Right ventricle myocardium superior (tissue), 1 donor: ENCODE measurements at regions not wholly inside any gene's neighbourhood (a gene's known extent, or its start where the extent isn't known, plus 50 kb on each side); places are given as distances from the start of the nearest gene placed in this dataset.
A peak's percentile ranks its signal among the peaks of the same experiment; 100 is the strongest.
"Not testable (repeated sequence)": the region's sequence is repeated elsewhere in the genome, so short reads cannot be mapped to it uniquely, and the experiment has no call there.

Experiments
- ATAC-seq: fragments of 200-7000 bp; cut with Tn5 transposase; one replicate; pipeline ENCODE4 v1.9.1; 2020; ENCODE audit warnings: mild to moderate bottlenecking; ENCODE audit not compliant: poor library complexity
- DNase-seq: peaks from one replicate; pipeline ENCODE4 v3.0.0-alpha.2; 2020
- intact Hi-C: fragments of 100-400 bp; cut with DNase I; formaldehyde crosslinking; loops from one replicate; pipeline ENCODE4 v1.11.2; 2022
- donor health status: DM: no; HTN: yes; CAD: no; lungs with severe emphysema.

DNA sequence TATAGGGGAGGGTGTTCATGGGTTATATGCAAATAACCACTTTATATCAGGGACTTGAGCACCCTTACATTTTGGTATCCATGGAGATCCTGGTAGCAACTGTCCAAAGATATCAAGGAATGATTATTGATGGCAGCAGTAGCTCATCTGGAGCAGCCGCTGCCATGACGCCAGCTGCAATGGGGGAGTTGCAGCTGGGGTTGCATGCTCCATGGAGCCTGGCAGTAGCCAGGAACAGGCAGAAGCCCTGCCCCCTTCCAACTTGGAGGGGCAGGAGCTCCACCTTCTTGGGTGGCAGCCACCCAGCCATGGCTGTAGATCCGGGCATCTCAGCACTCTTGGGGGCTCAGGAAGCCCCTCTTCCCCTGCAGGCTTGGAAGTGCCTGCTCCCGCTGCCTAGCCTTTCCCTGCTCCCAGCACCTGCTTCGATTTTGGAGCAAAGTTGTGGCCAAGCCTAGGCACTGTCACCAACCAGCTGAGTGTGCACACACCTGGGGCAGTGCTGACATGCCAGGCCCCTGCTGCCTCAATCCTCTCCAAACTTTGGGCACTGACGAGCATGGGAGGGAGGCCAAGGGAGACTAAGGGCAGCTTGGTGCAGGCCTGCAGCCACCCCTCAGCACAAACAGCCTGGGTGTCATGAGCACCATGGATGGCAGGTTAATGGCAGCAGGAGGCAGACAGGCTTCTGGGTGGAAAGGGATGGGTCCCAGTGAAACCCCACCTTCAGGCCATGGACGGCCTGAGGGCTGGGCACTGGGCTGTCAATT lies 235.6 kb upstream of the CSNK1A1L start:
- ATAC-seq: no peak
- DNase-seq: no peak

DNA sequence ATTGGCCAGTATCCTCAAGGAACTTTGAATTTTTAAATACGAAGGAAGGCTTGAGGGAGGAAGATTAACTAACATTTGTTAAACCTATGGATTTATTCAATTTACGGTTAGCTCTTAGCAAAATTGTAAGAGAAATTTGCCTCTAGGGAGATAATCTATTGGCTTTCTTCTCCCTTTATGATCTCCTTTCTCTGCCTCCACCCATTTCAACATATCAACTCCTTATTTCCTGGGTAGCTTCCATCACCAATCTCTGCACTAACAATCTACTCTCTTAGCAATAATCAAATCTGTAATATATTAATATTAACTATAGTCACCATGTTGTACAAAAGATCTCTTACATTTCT lies 233.9 kb upstream of the CSNK1A1L start:
- intact Hi-C loops: no loop called here
- ATAC-seq (no peak), DNase-seq (no peak)

More for the DNA sequence above, 235.6 kb upstream of the CSNK1A1L start:
- intact Hi-C loops: no loop called here

- ATAC-seq (no peak), DNase-seq (no peak)
- intact Hi-C loops: no loop called here
These were observed 233.4 kb upstream of the CSNK1A1L start for GRCh38 chr13:37338726-37339385.

DNA sequence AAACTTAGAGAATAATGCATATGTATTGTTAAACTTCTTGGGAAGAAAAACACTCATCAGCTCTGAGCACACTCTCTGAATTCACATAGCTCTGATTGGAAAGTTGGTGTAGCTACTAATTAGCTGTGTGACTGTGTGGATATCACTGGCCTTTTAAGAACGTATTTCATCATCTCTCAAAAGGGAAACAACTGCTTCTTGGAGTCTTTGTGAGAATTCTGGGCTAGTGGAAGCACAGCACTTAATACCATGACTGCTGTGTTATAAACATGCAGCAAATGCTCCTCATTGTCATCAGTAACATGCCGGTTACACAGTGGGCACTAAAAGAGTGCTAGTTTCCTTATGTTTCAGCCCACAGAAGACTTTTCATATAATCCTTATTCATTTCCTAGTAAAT lies 220.9 kb upstream of the CSNK1A1L start:
- ATAC-seq: no peak
- DNase-seq: no peak
- intact Hi-C loops: no loop called here

DNA sequence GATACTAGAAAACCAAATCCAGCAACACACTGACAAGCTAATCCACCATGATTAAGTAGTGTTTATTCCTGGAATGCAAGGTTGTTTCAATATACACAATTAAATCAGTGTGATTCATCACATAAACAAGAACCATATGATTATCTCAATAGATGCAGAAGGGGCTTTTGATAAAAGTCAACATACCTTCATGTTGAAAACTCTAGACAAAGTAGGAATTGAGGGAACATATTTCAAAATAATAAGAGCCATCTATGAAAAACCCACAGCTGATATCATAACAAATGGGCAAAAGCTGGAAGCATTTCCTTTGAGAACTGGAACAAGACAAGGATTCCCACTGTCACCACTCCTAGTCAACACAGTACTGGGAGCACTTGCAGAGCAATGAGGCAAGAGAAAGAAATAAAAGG lies 213.6 kb upstream of the CSNK1A1L start:
- DNase-seq (no peak), ATAC-seq (no peak)
- intact Hi-C loops: no loop called here

DNA sequence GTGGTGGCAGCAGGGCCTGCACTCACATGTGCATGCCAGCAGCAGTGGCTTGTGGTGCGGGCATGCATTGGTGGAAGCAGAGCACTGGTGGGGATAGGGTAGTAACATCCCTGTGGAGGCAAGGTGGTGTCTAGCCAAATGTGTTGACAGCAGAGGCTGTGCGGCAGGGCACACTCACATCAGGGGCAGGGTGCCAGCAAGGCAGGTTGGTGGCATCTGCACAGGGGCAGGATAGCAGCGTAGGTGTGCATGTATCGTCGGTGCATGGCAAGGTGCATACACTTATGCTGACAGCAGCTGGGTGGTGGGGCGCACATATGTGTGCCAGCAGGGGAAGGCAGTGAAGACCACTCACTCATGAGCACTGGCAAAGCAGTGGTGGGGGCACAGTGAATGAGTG lies 211.5 kb upstream of the CSNK1A1L start:
- DNase-seq (no peak), ATAC-seq (no peak)
- intact Hi-C loops: no loop called here

DNA sequence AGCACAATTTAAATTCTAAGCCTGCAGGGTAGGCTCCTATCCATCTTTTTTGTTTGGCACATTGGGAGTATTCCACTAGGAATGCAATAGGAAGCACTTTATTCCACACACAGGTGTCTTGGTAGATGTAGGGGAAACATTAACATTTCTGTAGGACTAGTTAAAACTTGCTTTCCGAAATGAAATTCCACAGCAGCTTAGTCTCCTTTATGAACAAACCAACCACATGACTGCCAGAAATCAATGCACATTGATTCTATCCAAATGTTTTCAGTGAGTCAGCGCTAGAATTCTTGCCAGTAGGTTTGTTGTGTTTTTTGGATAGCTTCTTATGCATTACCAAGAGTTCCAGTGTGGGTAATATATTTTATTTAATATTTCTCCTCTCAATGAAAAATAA lies 207.9 kb upstream of the CSNK1A1L start:
- no peak for ATAC-seq

GRCh38 chr13:37306778-37307544 lies 201.5 kb upstream of the CSNK1A1L start:
- no peak for DNase-seq
- intact Hi-C loops: no loop called here
- no peak for ATAC-seq

More for the DNA sequence above, 207.9 kb upstream of the CSNK1A1L start:
- DNase-seq: no peak
- intact Hi-C loops: no loop called here

- intact Hi-C loops: no loop called here
- DNase-seq: no peak
- no peak for ATAC-seq
These were observed 198.1 kb upstream of the CSNK1A1L start for GRCh38 chr13:37303606-37304005.

- DNase-seq (no peak), ATAC-seq (no peak)
- intact Hi-C loops: no loop called here
These were observed 197.2 kb upstream of the CSNK1A1L start for GRCh38 chr13:37302686-37303085.

- no peak for DNase-seq
- intact Hi-C loops: no loop called here
- peak; percentile 81 for ATAC-seq
These were observed 190.1 kb upstream of the CSNK1A1L start for GRCh38 chr13:37295573-37295972.

DNA sequence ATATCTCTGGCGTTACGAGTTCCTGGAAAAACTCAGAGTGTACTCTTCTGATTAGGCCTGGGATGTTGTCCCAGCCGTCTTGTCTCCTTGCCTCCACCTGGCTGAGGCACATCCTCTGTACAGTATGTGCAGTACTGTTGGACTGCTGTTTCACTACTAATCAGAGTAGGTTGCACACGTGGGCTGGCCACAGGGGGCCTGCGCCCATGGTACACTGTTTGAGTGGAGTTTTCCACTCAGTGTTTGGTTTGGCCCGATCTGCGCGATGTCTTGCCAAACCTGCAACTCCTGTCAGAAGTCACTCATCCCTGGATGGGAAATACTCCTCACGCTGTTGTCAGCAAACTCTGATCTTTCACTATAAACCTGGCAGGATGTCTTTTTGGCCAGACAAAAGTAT lies 189.6 kb upstream of the CSNK1A1L start:
- ATAC-seq (peak; percentile 92), DNase-seq (peak; percentile 72)
- intact Hi-C loops: no loop called here

DNA sequence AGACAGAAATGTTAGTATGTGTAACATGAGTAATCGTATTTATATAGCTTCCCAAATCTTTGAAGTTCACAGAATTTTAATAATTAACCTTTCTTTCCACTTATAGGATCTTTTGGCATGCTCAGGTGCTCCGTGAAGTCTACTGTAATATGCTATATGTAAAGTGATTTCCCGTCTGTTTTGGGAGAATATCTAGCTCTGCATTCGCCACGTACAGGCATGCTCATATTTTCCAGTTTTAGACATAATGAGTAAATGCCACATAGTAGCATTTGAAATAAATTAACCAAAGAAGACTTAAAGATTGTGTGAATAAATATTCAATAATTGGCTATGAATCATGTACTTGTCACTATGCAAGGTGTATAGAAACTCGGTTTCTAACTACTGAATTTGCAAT lies 189.0 kb upstream of the CSNK1A1L start:
- ATAC-seq: no peak
- DNase-seq: no peak
- intact Hi-C loops: no loop called here

DNA sequence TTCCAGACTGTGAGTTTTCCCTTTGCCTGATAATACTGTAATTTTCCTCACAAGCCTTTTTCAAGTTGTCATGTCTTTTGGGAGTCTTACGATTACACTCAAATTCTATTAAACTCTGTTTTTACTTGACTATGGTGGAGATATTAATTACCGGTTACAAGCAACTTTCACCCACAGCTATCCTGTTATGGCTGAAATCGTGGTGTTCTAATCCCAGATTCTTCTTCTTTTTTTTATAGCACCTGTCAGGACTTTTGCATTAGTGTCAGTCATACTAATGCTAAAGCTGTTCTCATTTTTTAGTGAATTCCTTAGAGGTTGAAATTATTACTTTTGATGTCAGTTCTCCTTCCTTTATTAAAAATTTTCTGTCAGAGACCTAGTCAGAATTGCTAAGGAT lies 187.8 kb upstream of the CSNK1A1L start:
- DNase-seq: no peak
- ATAC-seq: no peak
- intact Hi-C loops: no loop called here

GRCh38 chr13:37290716-37291505 lies 185.4 kb upstream of the CSNK1A1L start:
- DNase-seq (no peak), ATAC-seq (no peak)
- intact Hi-C loops: no loop called here

- intact Hi-C loops: no loop called here
- DNase-seq (no peak), ATAC-seq (peak; percentile 39)
These were observed 183.9 kb upstream of the CSNK1A1L start for GRCh38 chr13:37289212-37289935.

DNA sequence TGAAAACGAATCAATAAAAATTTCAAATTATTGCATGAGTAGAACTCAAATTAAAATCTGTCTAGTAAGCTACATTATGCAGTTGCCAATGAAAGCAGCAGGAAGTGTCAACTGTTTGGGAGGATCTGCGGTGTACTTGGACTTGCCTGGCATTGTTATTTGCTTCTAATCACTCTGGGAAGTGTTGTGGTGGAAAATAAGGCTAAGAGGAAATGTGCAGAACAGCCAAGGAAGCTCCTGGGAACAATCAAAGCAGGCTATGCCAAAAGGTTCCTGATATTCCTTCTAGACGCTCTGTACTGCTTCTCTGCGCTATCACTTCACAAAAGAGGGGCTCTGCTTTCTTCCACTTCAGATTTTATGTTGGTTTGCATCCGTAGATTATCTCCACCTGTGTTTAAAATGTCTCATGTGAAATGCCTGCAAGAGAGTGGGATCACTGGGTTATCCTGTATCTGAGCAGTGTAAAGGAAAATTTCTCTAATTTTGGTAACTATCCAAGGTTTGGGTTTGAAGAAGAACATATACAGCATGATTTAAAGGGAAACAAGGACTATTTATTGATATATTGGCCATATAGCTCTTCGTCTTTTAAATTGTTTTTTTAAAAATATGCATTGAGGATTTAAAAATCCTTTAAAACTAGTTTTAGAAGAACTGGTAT lies 182.7 kb upstream of the CSNK1A1L start:
- peak; percentile 68 for ATAC-seq
- intact Hi-C loops: no loop called here
- DNase-seq: no peak

- DNase-seq, intact Hi-C loops, ATAC-seq: not testable (repeated sequence)
These were observed 174.8 kb upstream of the CSNK1A1L start for GRCh38 chr13:37280231-37280630.
